GM13976 (cell line): ENCODE measurements at regions not wholly inside any gene's neighbourhood (a gene's known extent, or its start where the extent isn't known, plus 50 kb on each side); places are given as distances from the start of the nearest gene placed in this dataset.

Experiments
- DNase-seq: peaks from one replicate; pipeline ENCODE4 v3.0.0; 2012; ENCODE audit warnings: low spot score
- in situ Hi-C: fragments of 300-500 bp; cut with MboI; formaldehyde crosslinking; loops from one replicate; pipeline ENCODE4 v1.12.0; 2022; ENCODE audit warnings: low sequenced_read_pairs, mixed read lengths, inconsistent platforms; ENCODE audit not compliant: unreplicated experiment
- TF ChIP-seq, protein P1 (sequence below): IDR thresholded peaks from 2 replicates; pipeline ENCODE4 v1.5.1; 2012; ENCODE audit warnings: borderline replicate concordance, mild to moderate bottlenecking; ENCODE audit not compliant: insufficient read depth; ENCODE audit errors: extremely low read depth, missing control alignments, control extremely low read depth

DNA sequence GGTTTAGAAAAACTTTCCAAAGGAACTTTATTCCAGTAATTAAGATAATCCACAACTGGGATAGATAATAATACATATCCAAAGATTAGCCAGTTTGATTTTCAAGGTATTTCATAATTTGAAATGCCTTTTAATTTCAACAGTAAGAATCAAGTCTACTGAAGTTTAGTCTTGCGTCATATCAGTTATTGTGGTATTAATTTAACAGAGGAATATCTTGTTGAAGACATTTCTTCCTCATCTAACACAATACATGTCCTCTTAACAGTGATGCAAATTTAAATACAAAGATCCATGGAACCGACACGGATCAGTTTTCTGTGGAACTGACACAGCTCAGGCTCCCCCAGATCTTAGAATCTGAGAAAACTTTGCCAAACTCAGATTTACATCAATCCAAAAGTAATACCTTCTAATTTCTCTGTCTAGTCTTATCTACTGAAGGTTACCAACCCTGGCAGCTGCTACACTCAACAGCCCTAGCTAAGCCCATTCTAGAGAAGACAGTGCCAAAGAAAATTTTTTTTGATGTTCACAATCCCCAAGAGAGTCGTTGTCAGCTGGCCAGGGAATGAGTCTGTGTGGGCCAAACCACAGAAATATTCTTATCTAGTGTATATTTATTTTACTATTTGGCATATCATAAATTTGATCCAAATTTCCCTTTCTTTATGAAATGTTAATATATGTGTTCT is 365.2 kb upstream of the MEOX2 start:
- in situ Hi-C loops = loop anchor here (25.0 kb wide), 1 partner anchor 739 kb away; no protein-coding TSS in a partner anchor
- TF ChIP-seq, protein P1, sequence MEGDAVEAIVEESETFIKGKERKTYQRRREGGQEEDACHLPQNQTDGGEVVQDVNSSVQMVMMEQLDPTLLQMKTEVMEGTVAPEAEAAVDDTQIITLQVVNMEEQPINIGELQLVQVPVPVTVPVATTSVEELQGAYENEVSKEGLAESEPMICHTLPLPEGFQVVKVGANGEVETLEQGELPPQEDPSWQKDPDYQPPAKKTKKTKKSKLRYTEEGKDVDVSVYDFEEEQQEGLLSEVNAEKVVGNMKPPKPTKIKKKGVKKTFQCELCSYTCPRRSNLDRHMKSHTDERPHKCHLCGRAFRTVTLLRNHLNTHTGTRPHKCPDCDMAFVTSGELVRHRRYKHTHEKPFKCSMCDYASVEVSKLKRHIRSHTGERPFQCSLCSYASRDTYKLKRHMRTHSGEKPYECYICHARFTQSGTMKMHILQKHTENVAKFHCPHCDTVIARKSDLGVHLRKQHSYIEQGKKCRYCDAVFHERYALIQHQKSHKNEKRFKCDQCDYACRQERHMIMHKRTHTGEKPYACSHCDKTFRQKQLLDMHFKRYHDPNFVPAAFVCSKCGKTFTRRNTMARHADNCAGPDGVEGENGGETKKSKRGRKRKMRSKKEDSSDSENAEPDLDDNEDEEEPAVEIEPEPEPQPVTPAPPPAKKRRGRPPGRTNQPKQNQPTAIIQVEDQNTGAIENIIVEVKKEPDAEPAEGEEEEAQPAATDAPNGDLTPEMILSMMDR = no peak
- DNase-seq = no peak

DNA sequence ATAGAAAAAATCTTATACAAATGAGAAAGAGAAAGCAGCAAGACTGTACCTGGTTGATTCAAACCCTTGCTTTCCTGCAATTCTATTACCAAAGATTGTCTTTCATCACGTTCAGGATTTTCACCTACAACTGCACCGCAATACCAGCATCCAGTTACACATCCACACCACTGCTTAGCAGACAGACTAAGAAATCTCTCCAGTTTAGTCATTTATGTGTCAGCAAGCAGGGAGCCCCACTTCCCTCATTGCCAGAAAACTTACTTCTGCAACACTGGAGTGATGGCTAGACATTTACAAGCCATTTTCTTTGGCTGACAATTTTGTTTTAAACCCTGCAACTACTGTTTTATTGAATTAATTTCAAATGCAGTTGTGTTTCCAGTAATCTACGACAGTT is 359.6 kb upstream of the MEOX2 start:
- in situ Hi-C loops = no loop called here
- TF ChIP-seq, protein P1 = no peak
- DNase-seq = no peak

DNA sequence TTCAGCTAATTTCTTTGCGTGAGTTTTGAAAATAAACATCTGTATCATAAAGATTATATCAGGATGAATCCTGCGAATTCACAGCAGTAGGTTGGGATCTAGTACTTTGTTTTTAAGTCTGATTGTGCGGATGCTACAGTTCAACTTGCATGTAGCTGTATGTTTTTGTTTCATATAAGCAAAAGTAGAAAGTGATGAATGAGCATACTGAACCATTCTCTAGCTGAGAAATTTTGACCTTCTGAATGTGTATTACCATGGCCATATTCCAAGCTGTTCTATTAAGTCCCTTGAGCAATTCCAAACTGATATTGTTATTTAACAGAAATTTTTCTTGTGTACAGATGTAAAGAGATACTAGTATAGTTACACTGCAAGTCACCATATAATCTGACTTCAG is 358.8 kb upstream of the MEOX2 start:
- TF ChIP-seq, protein P1 = no peak
- in situ Hi-C loops = no loop called here
- no peak for DNase-seq

DNA sequence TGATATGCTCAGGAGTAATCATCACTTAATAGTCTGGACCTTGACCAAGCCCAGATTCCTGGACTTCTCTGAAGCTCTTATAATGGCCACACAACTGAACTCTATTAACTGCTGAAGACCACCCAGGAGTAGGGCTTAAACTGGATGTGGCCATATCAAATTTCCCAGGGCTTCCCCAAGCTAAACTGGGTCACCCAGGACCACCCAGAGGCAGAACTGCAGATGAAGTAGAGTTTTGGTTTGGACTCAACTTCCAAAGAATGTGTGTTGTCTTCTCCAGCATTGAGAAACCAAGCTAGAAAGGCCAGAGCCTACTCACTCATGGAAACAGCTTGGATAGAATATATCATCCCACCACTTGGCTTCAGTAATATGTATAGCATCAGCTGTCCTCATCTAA is 358.2 kb upstream of the MEOX2 start:
- TF ChIP-seq, protein P1 = no peak
- in situ Hi-C loops = no loop called here
- DNase-seq = no peak

DNA sequence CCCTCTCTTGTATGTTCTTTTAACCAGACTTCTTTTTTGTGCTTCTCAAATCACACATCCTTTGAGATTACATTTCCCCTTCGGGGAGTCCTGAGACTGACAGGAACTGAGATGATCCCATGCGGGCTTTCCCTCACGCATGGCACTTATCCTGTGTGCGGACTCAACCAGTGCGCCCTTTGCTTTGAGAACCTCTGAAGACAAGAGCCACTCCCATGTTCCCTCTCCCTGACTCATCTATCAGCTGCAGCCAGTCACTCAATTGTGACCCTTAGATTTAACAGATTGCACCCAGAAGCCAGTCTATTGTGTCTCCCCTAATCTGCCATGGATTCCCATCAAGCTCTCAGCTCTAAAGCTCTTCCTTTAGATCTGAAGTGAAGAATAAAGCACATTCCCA is 353.9 kb upstream of the MEOX2 start:
- in situ Hi-C loops = no loop called here
- TF ChIP-seq, protein P1 = no peak
- DNase-seq = no peak

DNA sequence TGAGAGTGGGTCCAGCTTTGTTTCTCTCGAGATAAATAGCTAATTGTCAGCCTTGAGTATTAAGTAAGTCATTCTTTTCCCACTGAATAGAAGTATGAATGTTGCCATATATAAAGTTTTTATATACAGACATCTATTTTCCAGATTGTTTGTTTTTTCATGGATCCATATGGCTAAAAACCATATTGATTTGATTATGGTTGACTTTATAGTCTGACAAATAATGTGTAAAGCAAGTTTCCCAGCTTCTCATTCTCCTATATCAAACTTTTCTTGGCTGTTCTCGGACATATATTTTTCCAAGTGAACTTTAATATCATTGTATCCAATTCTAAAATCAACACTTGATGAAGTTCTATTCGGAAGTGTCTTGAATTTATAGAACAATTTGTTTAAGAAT is 352.4 kb upstream of the MEOX2 start:
- no peak for DNase-seq
- TF ChIP-seq, protein P1 = no peak
- in situ Hi-C loops = no loop called here
